ENCODE measurements at regions not wholly inside any gene's neighbourhood (a gene's known extent, or its start where the extent isn't known, plus 50 kb on each side); places are given as distances from the start of the nearest gene placed in this dataset.
"Not testable (repeated sequence)": the region's sequence is repeated elsewhere in the genome, so short reads cannot be mapped to it uniquely, and the experiment has no call there.

DNA sequence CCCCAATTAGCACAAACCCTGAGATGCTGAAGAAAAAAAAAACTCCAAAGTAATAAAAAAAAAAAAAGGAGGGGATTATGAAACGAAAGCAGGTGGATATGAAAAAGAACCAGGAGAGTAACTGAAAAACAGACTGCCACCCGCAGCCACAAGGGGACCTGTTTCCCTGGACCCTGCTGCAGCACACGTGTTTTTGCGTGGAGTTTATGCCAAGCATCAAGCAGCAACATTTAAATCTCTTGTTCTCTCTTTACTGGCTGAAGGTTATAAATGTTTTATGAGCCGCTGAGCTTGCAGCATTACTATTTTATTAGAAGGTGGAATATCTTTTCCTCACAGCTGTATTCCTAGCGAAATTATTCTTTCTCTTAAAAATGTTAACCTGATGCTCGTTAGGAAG, 131.6 kb upstream of the OLIG3 start:
- Histone ChIP-seq H3K4me2 (ENCODE audit: low read length) (no peak overlapping the region), H3K4me3 (ENCODE audit: low read depth, low read length) (no peak overlapping the region), H3K27me3 (ENCODE audit: control insufficient read depth, insufficient read depth, low read length) (no peaks in the 10 kb centered on the region), H3K9me3 (ENCODE audit: control insufficient read depth, low read length) (no peaks in the 10 kb centered on the region), H3K4me1 (no peaks in the 10 kb centered on the region), H3K79me2 (no peaks in the 10 kb centered on the region), H3K36me3 (ENCODE audit: control insufficient read depth, insufficient read depth, low read length) (no peaks in the 10 kb centered on the region), H3K9ac (no peak overlapping the region), H3K27ac (no peak overlapping the region), H2AFZ (no peak overlapping the region)
- no peak for TF ChIP-seq CTCF (IDR thresholded peaks at IDR 0.05)

DNA sequence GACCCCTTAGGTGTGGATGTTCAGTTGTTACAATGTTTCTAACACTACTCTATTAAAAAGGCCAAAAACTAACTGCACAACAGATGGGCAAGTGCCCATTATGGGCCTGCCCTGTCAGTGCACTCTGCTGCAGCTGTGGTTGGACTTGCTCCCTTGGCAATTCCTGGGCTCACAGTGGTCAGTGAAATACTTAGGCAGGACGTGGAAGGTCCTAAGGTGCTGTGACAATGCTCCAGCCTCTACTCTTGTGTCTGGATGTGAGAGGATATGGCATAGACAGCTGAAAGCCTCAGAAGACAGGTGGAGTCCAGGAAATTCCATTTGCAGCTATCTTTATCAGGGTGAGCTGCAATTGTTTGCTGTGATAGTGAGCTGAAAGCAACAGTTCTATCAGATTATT, 136.5 kb upstream of the OLIG3 start:
- no peak overlapping the region for H3K9ac ChIP-seq
- no peak overlapping the region for H3K4me3 ChIP-seq (ENCODE audit: low read depth, low read length)
- no peak for TF ChIP-seq CTCF (IDR thresholded peaks at IDR 0.05)
- no peaks in the 10 kb centered on the region for H3K27me3 ChIP-seq (ENCODE audit: control insufficient read depth, insufficient read depth, low read length)
- no peaks in the 10 kb centered on the region for H3K79me2 ChIP-seq
- no peaks in the 10 kb centered on the region for H3K4me1 ChIP-seq
- H3K27ac ChIP-seq: no peak overlapping the region
- no peaks in the 10 kb centered on the region for H3K36me3 ChIP-seq (ENCODE audit: control insufficient read depth, insufficient read depth, low read length)
- H3K9me3 ChIP-seq (ENCODE audit: control insufficient read depth, low read length): no peaks in the 10 kb centered on the region
- H3K4me2 ChIP-seq (ENCODE audit: low read length): no peak overlapping the region
- no peak overlapping the region for H2AFZ ChIP-seq

DNA sequence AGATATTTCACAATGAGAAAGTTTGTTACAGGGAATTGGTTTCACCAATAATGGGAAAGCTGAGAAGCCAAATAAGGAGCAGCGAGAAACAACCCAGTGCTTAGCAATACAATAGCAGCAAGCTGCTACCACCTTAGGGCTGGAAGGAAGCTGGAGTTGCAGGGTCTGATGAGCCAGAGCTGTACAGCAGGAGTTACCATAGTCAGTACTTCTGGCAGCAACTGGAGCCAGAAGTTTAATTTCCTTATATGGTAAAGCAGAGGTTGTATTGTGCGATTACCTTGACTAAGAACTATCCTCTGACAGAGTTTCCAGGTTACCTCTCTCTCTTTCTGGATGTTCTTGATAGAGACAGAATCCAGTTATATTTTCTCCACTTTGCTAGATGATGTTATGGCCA, 137.1 kb upstream of the OLIG3 start:
- Histone ChIP-seq H3K27me3 (ENCODE audit: control insufficient read depth, insufficient read depth, low read length) (no peaks in the 10 kb centered on the region), H3K9me3 (ENCODE audit: control insufficient read depth, low read length) (no peaks in the 10 kb centered on the region), H3K4me1 (no peaks in the 10 kb centered on the region), H3K36me3 (ENCODE audit: control insufficient read depth, insufficient read depth, low read length) (no peaks in the 10 kb centered on the region), H3K27ac (no peak overlapping the region), H3K9ac (no peak overlapping the region), H3K79me2 (no peaks in the 10 kb centered on the region), H2AFZ (no peak overlapping the region), H3K4me3 (ENCODE audit: low read depth, low read length) (no peak overlapping the region), H3K4me2 (ENCODE audit: low read length) (no peak overlapping the region)
- TF ChIP-seq CTCF (IDR thresholded peaks at IDR 0.05): no peak

GRCh38 chr6:137634177-137634576, 140.0 kb upstream of the OLIG3 start:
- not testable (repeated sequence) for H3K4me2 ChIP-seq (ENCODE audit: low read length); H3K79me2 ChIP-seq; H3K9me3 ChIP-seq (ENCODE audit: control insufficient read depth, low read length); H3K36me3 ChIP-seq (ENCODE audit: control insufficient read depth, insufficient read depth, low read length); H3K27ac ChIP-seq; H3K27me3 ChIP-seq (ENCODE audit: control insufficient read depth, insufficient read depth, low read length); H3K4me3 ChIP-seq (ENCODE audit: low read depth, low read length); H2AFZ ChIP-seq; H3K4me1 ChIP-seq; H3K9ac ChIP-seq

- no peak for TF ChIP-seq CTCF (IDR thresholded peaks at IDR 0.05)
- Histone ChIP-seq H3K27me3 (ENCODE audit: control insufficient read depth, insufficient read depth, low read length) (no peaks in the 10 kb centered on the region), H3K27ac (no peak overlapping the region), H3K4me1 (no peaks in the 10 kb centered on the region), H3K79me2 (no peaks in the 10 kb centered on the region), H3K36me3 (ENCODE audit: control insufficient read depth, insufficient read depth, low read length) (no peaks in the 10 kb centered on the region), H3K4me3 (ENCODE audit: low read depth, low read length) (no peak overlapping the region), H3K4me2 (ENCODE audit: low read length) (no peak overlapping the region), H3K9me3 (ENCODE audit: control insufficient read depth, low read length) (no peaks in the 10 kb centered on the region), H3K9ac (no peak overlapping the region), H2AFZ (no peak overlapping the region)
Measured at GRCh38 chr6:137637121-137637520, 142.9 kb upstream of the OLIG3 start.
